Frontal cortex (tissue), 3 donors: ENCODE measurements at regions not wholly inside any gene's neighbourhood (a gene's known extent, or its start where the extent isn't known, plus 50 kb on each side); places are given as distances from the start of the nearest gene placed in this dataset.
"Not testable (repeated sequence)": the region's sequence is repeated elsewhere in the genome, so short reads cannot be mapped to it uniquely, and the experiment has no call there.

Experiments used
- DNase-seq, 2 donors: peaks; one replicate each; pipeline ENCODE4 v3.0.0; 2012; ENCODE audit warnings: low spot score in 2 of 2
- FAIRE-seq: peaks from 2 replicates; lab custom pipeline; 2012; peaks lifted over from hg19 to GRCh38; lab: Jason Lieb, UNC
- donor health status: control.
- donor health status: control.
- donor health status: control.

- DNase-seq (no peak), FAIRE-seq (no peak)
Observed at GRCh38 chr1:221018414-221018813, 139.2 kb downstream of the HLX start.

- no peak for FAIRE-seq
- no peak for DNase-seq
Observed at GRCh38 chr1:221022331-221022730, 143.1 kb downstream of the HLX start.

GRCh38 chr1:221023482-221023881, 144.2 kb downstream of the HLX start:
- FAIRE-seq: no peak

GRCh38 chr1:221025501-221025900, 146.3 kb downstream of the HLX start:
- FAIRE-seq (no peak), DNase-seq (no peak)

More at GRCh38 chr1:221023482-221023881, 144.2 kb downstream of the HLX start:
- DNase-seq: no peak

- FAIRE-seq: no peak
- DNase-seq: no peak
Observed at GRCh38 chr1:221025956-221026355, 146.7 kb downstream of the HLX start.

GRCh38 chr1:221029981-221030649, 150.9 kb downstream of the HLX start:
- DNase-seq: no peak

GRCh38 chr1:221030990-221031389, 151.7 kb downstream of the HLX start:
- FAIRE-seq: no peak
- DNase-seq: no peak

More at GRCh38 chr1:221029981-221030649, 150.9 kb downstream of the HLX start:
- no peak for FAIRE-seq

- FAIRE-seq: no peak
- no peak for DNase-seq
Observed at GRCh38 chr1:221031458-221032203, 152.4 kb downstream of the HLX start.

- FAIRE-seq: peak; percentile 6
- DNase-seq: no peak
Observed at GRCh38 chr1:221032204-221032585, 153.0 kb downstream of the HLX start.

- FAIRE-seq (no peak), DNase-seq (no peak)
Observed at GRCh38 chr1:221032637-221033280, 153.5 kb downstream of the HLX start.

- no peak for FAIRE-seq
- DNase-seq: no peak
Observed at GRCh38 chr1:221035662-221036153, 156.5 kb downstream of the HLX start.

- DNase-seq (no peak), FAIRE-seq (no peak)
Observed at GRCh38 chr1:221039616-221040015, 160.4 kb downstream of the HLX start.

GRCh38 chr1:221040101-221040500, 160.9 kb downstream of the HLX start:
- DNase-seq (no peak), FAIRE-seq (no peak)

- no peak for FAIRE-seq
- no peak for DNase-seq
Observed at GRCh38 chr1:221040691-221041285, 161.5 kb downstream of the HLX start.

GRCh38 chr1:221044538-221044937, 165.3 kb downstream of the HLX start:
- DNase-seq (no peak), FAIRE-seq (no peak)

GRCh38 chr1:221045151-221045550, 165.9 kb downstream of the HLX start:
- DNase-seq (no peak), FAIRE-seq (no peak)

- FAIRE-seq: no peak
Observed at GRCh38 chr1:221045842-221046831, 166.9 kb downstream of the HLX start.

GRCh38 chr1:221051391-221051790, 172.1 kb downstream of the HLX start:
- not testable (repeated sequence) for FAIRE-seq, DNase-seq

More at GRCh38 chr1:221045842-221046831, 166.9 kb downstream of the HLX start:
- no peak for DNase-seq

- no peak for FAIRE-seq
- no peak for DNase-seq
Observed at GRCh38 chr1:221053889-221054288, 174.6 kb downstream of the HLX start.
